PC-9 (cell line): ENCODE measurements at regions not wholly inside any gene's neighbourhood (a gene's known extent, or its start where the extent isn't known, plus 50 kb on each side); places are given as distances from the start of the nearest gene placed in this dataset.
"Not testable (repeated sequence)": the region's sequence is repeated elsewhere in the genome, so short reads cannot be mapped to it uniquely, and the experiment has no call there.

Experiments
- BruUV-seq: library from RNA; stranded (reverse); fragments of 400-500 nt; replicated peaks from 2 replicates; lab custom pipeline; 2021; lab: Mats Ljungman, UMichigan
- CTCF ChIA-PET: fragments of 300-600 bp; sonication (Branson Sonifier 250); formaldehyde crosslinking; loops from one replicate; lab custom pipeline; 2022; ENCODE audit warnings: antibody characterized with exemption; lab: Charles Lee
- POLR2A ChIA-PET: fragments of 300-600 bp; sonication (Branson Sonifier 250); formaldehyde crosslinking; loops from one replicate; lab custom pipeline; 2022; ENCODE audit warnings: antibody characterized with exemption; ENCODE audit not compliant: unreplicated experiment; lab: Charles Lee
- DNase-seq, 2 experiments: peaks; one replicate each; pipeline versions ENCODE4 v3.0.0 to v3.0.0-alpha.2; 2015 to 2022; ENCODE audit warnings: mixed read lengths in 1 of 2
- H2AFZ ChIP-seq: fragments of 200-600 bp; sonication (generic); 2 replicates; pipeline ENCODE4 v1.8.1; 2017; ENCODE audit warnings: antibody characterized with exemption
- H3F3A ChIP-seq: fragments of 200-600 bp; sonication (generic); 2 replicates; pipeline ENCODE4 v1.8.1; 2017; ENCODE audit warnings: antibody characterized with exemption, mild to moderate bottlenecking, low read depth; ENCODE audit not compliant: insufficient read depth
- H3K27ac ChIP-seq: fragments of 200-600 bp; sonication (generic); 2 replicates; pipeline ENCODE4 v1.6.1; 2016; ENCODE audit warnings: mixed run types
- H3K27me3 ChIP-seq: fragments of 200-600 bp; sonication (generic); 2 replicates; pipeline ENCODE4 v1.6.1; 2016; ENCODE audit warnings: low read depth, mixed run types; ENCODE audit not compliant: insufficient read depth
- H3K36me3 ChIP-seq: fragments of 200-600 bp; sonication (generic); 2 replicates; pipeline ENCODE4 v1.6.1; 2016; ENCODE audit warnings: low read depth, mixed run types
- H3K4me1 ChIP-seq: fragments of 200-600 bp; sonication (generic); replicated peaks from 2 replicates; pipeline ENCODE4 v1.6.1; 2016; ENCODE audit warnings: mixed run types; ENCODE audit not compliant: insufficient read depth
- H3K4me2 ChIP-seq: fragments of 200-600 bp; sonication (generic); 2 replicates; pipeline ENCODE4 v1.6.1; 2017; ENCODE audit warnings: mixed run types
- H3K4me3 ChIP-seq: fragments of 200-600 bp; sonication (generic); 2 replicates; pipeline ENCODE4 v1.6.1; 2016; ENCODE audit warnings: mixed run types
- H3K79me2 ChIP-seq: fragments of 200-600 bp; sonication (generic); 2 replicates; pipeline ENCODE4 v1.6.1; 2017; ENCODE audit warnings: low read depth, mixed run types
- H3K9me2 ChIP-seq: fragments of 200-600 bp; sonication (generic); 2 replicates; pipeline ENCODE4 v1.8.1; 2017; ENCODE audit warnings: mild to moderate bottlenecking; ENCODE audit not compliant: insufficient read depth
- H3K9me3 ChIP-seq: fragments of 200-600 bp; sonication (generic); 2 replicates; pipeline ENCODE4 v1.8.1; 2016; ENCODE audit warnings: low read depth; ENCODE audit not compliant: insufficient read depth
- H4K20me1 ChIP-seq: fragments of 200-600 bp; sonication (generic); 2 replicates; pipeline ENCODE4 v1.8.1; 2017; ENCODE audit not compliant: insufficient read depth
- CTCF ChIP-seq: fragments of 200-600 bp; sonication (generic); conservative IDR thresholded peaks from 2 replicates; pipeline ENCODE4 v1.6.1; 2017; ENCODE audit warnings: mixed run types, antibody characterized with exemption, mild to moderate bottlenecking, moderate library complexity
- EZH2 ChIP-seq: fragments of 200-600 bp; sonication (generic); IDR thresholded peaks from 2 replicates; pipeline ENCODE4 v1.8.0; 2017; ENCODE audit warnings: antibody characterized with exemption, low read depth
- intact Hi-C: fragments of 100-400 bp; cut with micrococcal nuclease; formaldehyde crosslinking; loops from one replicate; pipeline ENCODE4 v1.10.0; 2022; ENCODE audit not compliant: unreplicated experiment

DNA sequence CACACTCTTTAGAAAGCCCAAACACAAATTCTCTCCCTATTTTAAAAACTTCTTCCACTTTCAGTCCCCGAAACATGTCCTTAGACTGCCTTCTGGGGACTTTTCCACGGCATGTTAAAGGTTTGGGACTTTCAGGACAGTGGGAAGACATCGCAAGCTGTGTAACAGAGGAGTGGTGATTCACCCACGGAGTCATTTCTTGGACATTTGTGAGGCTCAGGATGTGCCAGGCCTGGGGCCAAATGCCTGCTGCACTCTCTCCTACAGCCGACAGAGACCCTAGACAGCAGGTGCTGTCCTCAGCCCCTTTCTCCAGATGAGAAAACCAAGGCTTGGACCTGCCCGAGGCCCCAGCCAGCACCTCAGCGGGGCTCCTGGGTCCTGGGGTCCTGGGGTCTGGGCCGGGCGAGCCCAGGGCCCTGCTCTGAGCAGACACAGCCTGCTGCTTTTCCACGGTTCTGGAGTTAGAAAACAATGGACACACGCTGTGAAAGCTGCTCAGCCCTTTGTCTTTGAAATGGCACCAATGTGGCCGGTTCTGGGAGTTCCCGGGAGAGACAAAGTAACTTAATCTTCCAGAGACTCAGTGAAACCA is 370.2 kb upstream of the SFSWAP start:
- intact Hi-C loops: no loop called here
- Histone ChIP-seq H3K27me3 (peaks cover 16% of the 10 kb centered on the region; the same call in 1 of the 2 replicates), H3F3A (no peaks in the 10 kb centered on the region), H3K79me2 (no peaks in the 10 kb centered on the region), H3K4me1 (no peaks in the 10 kb centered on the region), H3K27ac (no peak overlapping the region), H3K9me2 (no peaks in the 10 kb centered on the region), H4K20me1 (no peaks in the 10 kb centered on the region), H3K36me3 (no peaks in the 10 kb centered on the region), H2AFZ (no peak overlapping the region), H3K9me3 (no peaks in the 10 kb centered on the region), H3K4me3 (no peak overlapping the region), H3K4me2 (no peak overlapping the region)
- ChIA-PET POLR2A (no interaction called here), CTCF (no interaction called here)
- no peak for DNase-seq
- TF ChIP-seq CTCF: no peak
- TF ChIP-seq EZH2: no peak
- BruUV-seq: no TSS peak

DNA sequence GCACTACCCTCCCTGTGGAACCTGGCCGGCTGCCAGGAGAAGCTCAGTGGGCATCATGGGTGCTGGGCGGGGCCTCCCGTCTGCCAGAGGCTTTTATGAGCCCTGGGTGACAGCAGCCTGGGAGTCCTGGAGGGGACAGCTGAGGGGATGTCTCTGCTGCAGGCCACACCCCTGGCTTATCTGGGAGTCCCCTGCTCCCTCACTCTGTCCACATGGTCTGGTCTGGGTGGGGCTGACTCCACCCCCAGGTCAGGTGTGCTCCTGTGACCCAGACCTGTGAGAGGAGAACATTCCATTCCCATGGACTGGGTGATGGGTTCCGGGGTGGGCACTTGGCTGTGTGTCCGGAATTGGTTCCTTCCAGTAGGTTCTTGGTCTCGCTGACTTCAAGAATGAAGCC is 369.3 kb upstream of the SFSWAP start:
- POLR2A ChIA-PET, H3K4me2 ChIP-seq, H3K4me1 ChIP-seq, H4K20me1 ChIP-seq, H2AFZ ChIP-seq, H3K36me3 ChIP-seq, H3K4me3 ChIP-seq, H3K9me2 ChIP-seq, CTCF ChIA-PET, H3K27ac ChIP-seq, intact Hi-C loops, BruUV-seq, H3K9me3 ChIP-seq, H3F3A ChIP-seq, DNase-seq, H3K79me2 ChIP-seq: not testable (repeated sequence)
- H3K27me3 ChIP-seq: peaks cover 16% of the 10 kb centered on the region; the same call in 1 of the 2 replicates

GRCh38 chr12:131343436-131343835 is 367.5 kb upstream of the SFSWAP start:
- H3K27ac ChIP-seq, H3K4me3 ChIP-seq, H3K4me2 ChIP-seq, POLR2A ChIA-PET, BruUV-seq, H3K9me3 ChIP-seq, H3F3A ChIP-seq, H3K9me2 ChIP-seq, H4K20me1 ChIP-seq, H2AFZ ChIP-seq, CTCF ChIA-PET, intact Hi-C loops, DNase-seq, H3K36me3 ChIP-seq, H3K4me1 ChIP-seq, H3K79me2 ChIP-seq: not testable (repeated sequence)
- peaks cover 28% of the 10 kb centered on the region for H3K27me3 ChIP-seq

DNA sequence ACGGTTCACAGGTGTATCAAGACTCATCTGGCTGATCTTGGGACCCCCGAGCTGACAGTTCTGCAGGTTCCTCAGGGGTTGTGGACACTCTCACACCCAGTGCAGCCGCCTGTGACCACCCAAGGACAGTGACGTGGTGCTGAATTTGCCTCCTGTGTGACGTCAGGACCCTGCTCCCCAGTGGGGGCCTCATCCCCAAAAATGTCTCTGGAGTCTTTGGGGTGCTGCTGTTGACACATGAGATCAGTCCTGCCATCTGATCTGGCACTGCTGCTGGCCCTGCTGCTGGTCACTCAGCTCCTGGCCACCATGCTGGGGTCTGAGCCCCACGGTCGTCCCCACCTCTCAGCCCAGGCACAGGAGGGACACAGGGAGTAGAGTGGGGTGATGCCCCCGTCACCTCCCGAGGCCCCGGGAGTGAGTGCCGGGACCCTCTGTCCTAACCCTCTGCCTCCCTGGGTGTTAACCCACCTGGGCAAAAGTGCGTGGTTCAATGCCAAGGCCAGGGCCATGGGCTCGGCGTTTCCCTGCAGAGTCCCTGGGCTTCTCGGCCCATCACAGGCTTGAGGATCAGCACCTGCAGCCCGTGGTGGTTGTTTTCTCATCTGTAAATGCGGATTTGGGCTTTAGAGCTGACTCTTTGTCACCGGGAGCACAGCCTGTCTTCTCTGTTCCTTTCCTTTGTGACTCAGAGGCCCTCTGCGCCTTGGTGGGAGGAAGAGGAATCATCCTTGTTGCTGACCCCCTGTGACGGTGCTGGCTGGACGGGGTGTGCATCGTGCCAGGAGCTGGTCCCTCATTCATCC is 366.0 kb upstream of the SFSWAP start:
- H3F3A ChIP-seq, POLR2A ChIA-PET, H3K4me3 ChIP-seq, BruUV-seq, H3K4me2 ChIP-seq, H3K9me2 ChIP-seq, H4K20me1 ChIP-seq, H3K79me2 ChIP-seq, CTCF ChIA-PET, H3K36me3 ChIP-seq, H3K4me1 ChIP-seq, H2AFZ ChIP-seq, intact Hi-C loops, DNase-seq, H3K27ac ChIP-seq, H3K9me3 ChIP-seq: not testable (repeated sequence)
- H3K27me3 ChIP-seq: peaks cover 42% of the 10 kb centered on the region
